Mesodermal cell (in vitro differentiated cells): ENCODE measurements at regions not wholly inside any gene's neighbourhood (a gene's known extent, or its start where the extent isn't known, plus 50 kb on each side); places are given as distances from the start of the nearest gene placed in this dataset.
"Not testable (repeated sequence)": the region's sequence is repeated elsewhere in the genome, so short reads cannot be mapped to it uniquely, and the experiment has no call there.

Experiments used
- H3K27ac ChIP-seq: 2 replicates; pipeline ENCODE4 v1.7.0; 2013; ENCODE audit warnings: mild to moderate bottlenecking, low read depth, low read length, moderate library complexity; ENCODE audit not compliant: severe bottlenecking
- H3K36me3 ChIP-seq: 2 replicates; pipeline ENCODE4 v1.7.1; 2013; ENCODE audit warnings: mild to moderate bottlenecking, low read length, moderate library complexity; ENCODE audit not compliant: control insufficient read depth, insufficient read depth
- H3K4me1 ChIP-seq: one replicate; pipeline ENCODE4 v1.7.1; 2013; ENCODE audit warnings: mild to moderate bottlenecking, low read length; ENCODE audit not compliant: insufficient read depth, control insufficient read depth, poor library complexity, severe bottlenecking
- H3K4me3 ChIP-seq: 2 replicates; pipeline ENCODE4 v1.7.0; 2013; ENCODE audit warnings: low read length, control low read depth, mild to moderate bottlenecking; ENCODE audit not compliant: insufficient read depth, poor library complexity, severe bottlenecking; ENCODE audit errors: extremely low read depth
- H3K9me3 ChIP-seq: 2 replicates; pipeline ENCODE4 v1.7.1; 2013; ENCODE audit warnings: mild to moderate bottlenecking, low read length, moderate library complexity; ENCODE audit not compliant: control insufficient read depth
- WGBS, 2 experiments: methylation state at CpG; one replicate each; pipeline ENCODE4 v1.1.5; 2013; ENCODE audit warnings: missing lambda C conversion rate in 2 of 2; ENCODE audit not compliant: insufficient coverage in 2 of 2; 5-methylcytosine and 5-hydroxymethylcytosine counted together

GRCh38 chr10:28354511-28354910 lies 51.6 kb upstream of the MPP7 start:
- Histone ChIP-seq H3K36me3 (no peaks in the 10 kb centered on the region), H3K27ac (no peak overlapping the region), H3K4me1 (no peaks in the 10 kb centered on the region), H3K9me3 (no peaks in the 10 kb centered on the region), H3K4me3 (no peak overlapping the region)
- WGBS, 2 experiments: 88 to 100% methylated on average over 2 of the region's 4 CpGs

- no peaks in the 10 kb centered on the region for H3K4me1 ChIP-seq
- no peaks in the 10 kb centered on the region for H3K36me3 ChIP-seq
- no peak overlapping the region for H3K27ac ChIP-seq
- no peak overlapping the region for H3K4me3 ChIP-seq
- H3K9me3 ChIP-seq: no peaks in the 10 kb centered on the region
- 92 to 100% methylated on average over 1 of the region's 2 CpGs for WGBS, 2 experiments
These were observed 52.5 kb upstream of the MPP7 start for GRCh38 chr10:28355376-28355775.

- H3K36me3 ChIP-seq: no peaks in the 10 kb centered on the region
- no peak overlapping the region for H3K27ac ChIP-seq
- no peaks in the 10 kb centered on the region for H3K9me3 ChIP-seq
- H3K4me3 ChIP-seq: no peak overlapping the region
- no peaks in the 10 kb centered on the region for H3K4me1 ChIP-seq
- WGBS, 2 experiments: 100% methylated on average over 1 of the region's 3 CpGs; no CpG with 5 or more reads in 1 of the 2 experiments
These were observed 56.5 kb upstream of the MPP7 start for GRCh38 chr10:28359334-28359733.

DNA sequence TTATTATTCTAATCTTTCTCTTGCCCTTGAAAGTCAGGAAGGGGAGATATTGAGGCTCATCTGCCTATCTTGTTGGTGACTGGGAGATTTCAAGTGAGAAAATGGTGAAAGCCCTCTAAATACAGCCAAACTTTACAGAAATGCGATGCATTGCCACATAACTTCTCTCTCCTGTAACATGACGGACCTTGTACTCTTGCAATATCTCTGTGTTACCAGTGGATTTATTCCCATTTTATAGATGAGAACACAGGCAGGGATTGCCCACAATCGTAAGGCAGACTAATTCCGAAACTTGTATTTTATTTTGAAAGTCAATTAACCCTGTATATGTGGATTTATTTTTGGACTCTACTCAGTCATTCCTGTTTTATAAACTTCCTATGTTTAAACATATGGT lies 57.3 kb upstream of the MPP7 start:
- Histone ChIP-seq H3K36me3 (no peaks in the 10 kb centered on the region), H3K4me1 (no peaks in the 10 kb centered on the region), H3K27ac (no peak overlapping the region), H3K4me3 (no peak overlapping the region), H3K9me3 (no peaks in the 10 kb centered on the region)
- 80 to 92% methylated on average over 1 to 2 of the region's 4 CpGs for WGBS, 2 experiments

DNA sequence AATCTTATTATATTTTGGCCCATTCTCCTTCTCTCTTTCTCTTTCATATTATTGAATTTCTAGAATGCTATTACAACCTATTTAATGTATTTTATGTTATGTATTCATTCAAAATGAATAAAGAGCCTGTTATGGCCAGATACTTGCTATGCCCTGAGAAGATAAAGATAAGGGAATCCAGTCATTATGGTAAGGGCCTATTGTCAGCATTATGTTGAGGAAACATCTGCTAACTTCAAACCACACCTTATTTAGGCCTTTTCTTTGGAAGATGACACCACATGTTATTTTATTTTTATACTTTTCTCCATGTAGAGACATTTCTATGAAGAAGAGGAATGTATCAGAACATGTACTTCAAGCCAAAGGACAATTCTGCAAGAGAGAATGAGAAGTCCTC lies 60.5 kb upstream of the MPP7 start:
- Histone ChIP-seq H3K4me1 (no peaks in the 10 kb centered on the region), H3K4me3 (no peak overlapping the region), H3K9me3 (no peaks in the 10 kb centered on the region), H3K27ac (no peak overlapping the region), H3K36me3 (no peaks in the 10 kb centered on the region)

- H3K4me3 ChIP-seq: no peak overlapping the region
- 58 to 95% methylated on average over 1 to 2 of the region's 2 CpGs for WGBS, 2 experiments
- no peak overlapping the region for H3K27ac ChIP-seq
- no peaks in the 10 kb centered on the region for H3K36me3 ChIP-seq
- no peaks in the 10 kb centered on the region for H3K9me3 ChIP-seq
- H3K4me1 ChIP-seq: no peaks in the 10 kb centered on the region
These were observed 63.0 kb upstream of the MPP7 start for GRCh38 chr10:28365840-28366239.

DNA sequence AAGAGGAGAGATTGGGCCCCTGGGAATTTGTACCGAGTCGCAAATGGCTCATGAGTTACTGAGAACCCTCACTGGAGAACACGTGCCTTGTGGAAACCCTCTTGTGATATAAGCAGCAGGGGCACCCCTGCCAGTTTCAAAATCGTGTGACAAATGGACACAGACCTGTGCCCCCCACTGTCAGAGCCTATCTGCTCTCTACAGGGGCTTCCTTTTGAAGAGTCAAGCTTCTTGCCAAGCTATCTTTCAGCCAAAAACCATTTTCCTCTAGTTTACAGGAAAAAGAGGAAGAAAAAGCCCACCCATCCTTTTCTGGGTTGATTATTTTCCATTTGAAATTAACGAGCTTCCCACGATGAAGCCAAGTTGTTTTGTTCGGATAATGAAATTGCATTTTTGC lies 64.1 kb upstream of the MPP7 start:
- Histone ChIP-seq H3K4me3 (no peak overlapping the region), H3K36me3 (no peaks in the 10 kb centered on the region), H3K9me3 (no peaks in the 10 kb centered on the region), H3K4me1 (no peaks in the 10 kb centered on the region), H3K27ac (no peak overlapping the region)
- WGBS, 2 experiments: 66 to 70% methylated on average over 5 to 6 of the region's 7 CpGs

DNA sequence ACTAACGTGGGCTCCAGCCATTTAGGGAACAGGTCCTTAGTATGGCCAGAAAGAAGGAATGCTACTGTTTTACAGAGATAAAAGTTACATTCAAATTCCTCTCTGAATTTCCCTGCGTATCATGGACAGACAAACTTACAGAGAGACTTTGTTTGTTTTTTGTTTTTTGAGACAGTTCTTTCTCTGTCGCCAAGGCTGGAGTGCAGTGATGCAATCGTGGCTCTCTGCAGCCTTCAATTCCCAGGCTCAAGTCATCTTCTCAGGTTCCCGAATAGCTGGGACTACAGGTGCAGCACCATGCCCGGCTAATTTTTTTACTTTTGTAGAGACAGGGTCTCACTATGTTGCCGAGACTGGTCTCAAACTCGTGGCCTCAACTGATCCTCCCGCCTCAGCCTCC lies 64.5 kb upstream of the MPP7 start:
- Histone ChIP-seq H3K4me3 (no peak overlapping the region), H3K36me3 (no peaks in the 10 kb centered on the region), H3K4me1 (no peaks in the 10 kb centered on the region), H3K27ac (no peak overlapping the region), H3K9me3 (no peaks in the 10 kb centered on the region)
- WGBS, 2 experiments: 82 to 86% methylated on average over 8 to 9 of the region's 9 CpGs

DNA sequence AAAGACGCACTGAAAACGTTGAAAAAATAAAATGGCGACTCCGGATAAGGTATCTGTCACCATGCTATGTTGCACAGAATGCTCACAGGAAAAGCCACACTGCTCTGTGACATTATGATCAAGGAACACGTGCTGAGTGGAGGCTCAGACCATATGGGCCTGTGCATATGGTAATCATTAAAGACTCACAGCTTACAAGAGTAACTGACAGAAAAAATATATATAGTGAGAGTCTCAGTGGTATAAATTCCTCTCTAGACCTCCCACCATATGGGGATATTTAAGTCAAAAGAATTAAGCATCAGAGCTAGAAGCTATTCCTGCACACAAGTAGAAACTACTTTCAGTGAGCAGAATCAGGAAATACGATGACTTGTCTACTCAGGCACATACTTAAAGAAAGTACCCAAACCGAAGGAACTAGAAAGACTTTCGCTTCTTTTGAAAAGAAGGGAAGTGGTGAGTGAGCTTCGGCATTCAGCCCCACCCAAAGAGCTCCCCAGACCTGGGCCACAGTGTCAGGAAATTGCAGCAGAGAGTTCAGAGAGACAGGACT lies 65.1 kb upstream of the MPP7 start:
- Histone ChIP-seq H3K4me1 (no peaks in the 10 kb centered on the region), H3K4me3 (no peak overlapping the region), H3K27ac (no peak overlapping the region), H3K36me3 (no peaks in the 10 kb centered on the region), H3K9me3 (no peaks in the 10 kb centered on the region)
- WGBS, 2 experiments: 85 to 95% methylated on average over 4 to 6 of the region's 9 CpGs

GRCh38 chr10:28370107-28370835 lies 67.4 kb upstream of the MPP7 start:
- Histone ChIP-seq H3K4me3 (no peak overlapping the region), H3K4me1 (peaks cover 4% of the 10 kb centered on the region), H3K9me3 (no peaks in the 10 kb centered on the region), H3K36me3 (no peaks in the 10 kb centered on the region), H3K27ac (no peak overlapping the region)
- 100% methylated on average over 1 of the region's 2 CpGs for WGBS, 2 experiments

GRCh38 chr10:28371638-28372037 lies 68.8 kb upstream of the MPP7 start:
- H3K27ac ChIP-seq, H3K9me3 ChIP-seq, H3K4me3 ChIP-seq, H3K36me3 ChIP-seq: not testable (repeated sequence)
- 60% methylated on average over 1 of the region's 1 CpG; no CpG with 5 or more reads in 1 of the 2 experiments for WGBS, 2 experiments
- H3K4me1 ChIP-seq: peaks cover 13% of the 10 kb centered on the region
